HEK293T (cell line): ENCODE measurements at regions not wholly inside any gene's neighbourhood (a gene's known extent, or its start where the extent isn't known, plus 50 kb on each side); places are given as distances from the start of the nearest gene placed in this dataset.

ENCODE experiments used
- CTBP1 ChIP-seq: fragments of 450-650 bp; IDR thresholded peaks from 2 replicates; pipeline ENCODE4 v1.6.1; 2016; ENCODE audit warnings: borderline replicate concordance
- FOXA1 ChIP-seq: fragments of 450-650 bp; IDR thresholded peaks from 2 replicates; pipeline ENCODE4 v1.6.1; 2016; ENCODE audit warnings: mild to moderate bottlenecking
- L3MBTL2 ChIP-seq: fragments of 450-650 bp; conservative IDR thresholded peaks from 2 replicates; pipeline ENCODE4 v1.6.1; 2016; ENCODE audit warnings: mild to moderate bottlenecking
- SP1 ChIP-seq: fragments of 450-650 bp; IDR thresholded peaks from 2 replicates; pipeline ENCODE4 v1.6.1; 2017
- SUZ12 ChIP-seq: fragments of 450-650 bp; IDR thresholded peaks from 2 replicates; pipeline ENCODE4 v1.6.1; 2016; ENCODE audit warnings: mild to moderate bottlenecking
- TARDBP ChIP-seq: fragments of 450-650 bp; IDR thresholded peaks from 2 replicates; pipeline ENCODE4 v1.6.1; 2016
- ZNF384 ChIP-seq: fragments of 450-650 bp; IDR thresholded peaks from 2 replicates; pipeline ENCODE4 v1.6.1; 2016
- TF ChIP-seq, protein P1 (sequence below): fragments of 450-650 bp; IDR thresholded peaks from 2 replicates; pipeline ENCODE4 v1.6.1; 2016

- TF ChIP-seq TARDBP: no peak
- no peak for TF ChIP-seq SP1
- TF ChIP-seq FOXA1: no peak
- no peak for TF ChIP-seq CTBP1
- TF ChIP-seq, protein P1, sequence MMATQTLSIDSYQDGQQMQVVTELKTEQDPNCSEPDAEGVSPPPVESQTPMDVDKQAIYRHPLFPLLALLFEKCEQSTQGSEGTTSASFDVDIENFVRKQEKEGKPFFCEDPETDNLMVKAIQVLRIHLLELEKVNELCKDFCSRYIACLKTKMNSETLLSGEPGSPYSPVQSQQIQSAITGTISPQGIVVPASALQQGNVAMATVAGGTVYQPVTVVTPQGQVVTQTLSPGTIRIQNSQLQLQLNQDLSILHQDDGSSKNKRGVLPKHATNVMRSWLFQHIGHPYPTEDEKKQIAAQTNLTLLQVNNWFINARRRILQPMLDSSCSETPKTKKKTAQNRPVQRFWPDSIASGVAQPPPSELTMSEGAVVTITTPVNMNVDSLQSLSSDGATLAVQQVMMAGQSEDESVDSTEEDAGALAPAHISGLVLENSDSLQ: no peak
- no peak for TF ChIP-seq ZNF384
- TF ChIP-seq SUZ12: no peak
- no peak for TF ChIP-seq L3MBTL2
These were observed 79.0 kb upstream of the NOX3 start for GRCh38 chr6:155534678-155535077.
